ENCODE measurements at regions not wholly inside any gene's neighbourhood (a gene's known extent, or its start where the extent isn't known, plus 50 kb on each side); places are given as distances from the start of the nearest gene placed in this dataset.

GRCh38 chr2:5925604-5926003 lies 233.4 kb downstream of the SOX11 start:
- peak; percentile 47 for DNase-seq (ENCODE audit: extremely low spot score)
- H3K4me1 ChIP-seq = no peaks in the 10 kb centered on the region
- H3K9me3 ChIP-seq = peaks cover 0 to 11% (median 7%) of the 10 kb centered on the region in 4 donors
- TF ChIP-seq CTCF (IDR thresholded peaks at IDR 0.05) (no peak), POLR2A (IDR thresholded peaks at IDR 0.05; ENCODE audit: low read depth) (no peak), POLR2AphosphoS5 (IDR thresholded peaks at IDR 0.05) (no peak), EP300 (IDR thresholded peaks at IDR 0.05) (no peak)
- no peaks in the 10 kb centered on the region for H3K36me3 ChIP-seq
- H3K27ac ChIP-seq (replicated peaks in 1 of 4) = no peak overlapping the region
- H3K4me3 ChIP-seq = no peak overlapping the region
- intact Hi-C loops (cut with DNase I) = no loop called here
- whole genome bisulfite sequencing = 72% methylated on average over 4 of the region's 4 CpGs
- no peaks in the 10 kb centered on the region for H3K27me3 ChIP-seq

GRCh38 chr2:5926871-5927512 lies 234.8 kb downstream of the SOX11 start:
- H3K4me1 ChIP-seq = no peaks in the 10 kb centered on the region
- peaks cover 0 to 4% (median 0%) of the 10 kb centered on the region in 4 donors for H3K27me3 ChIP-seq
- TF ChIP-seq POLR2AphosphoS5 (IDR thresholded peaks at IDR 0.05) (no peak), EP300 (IDR thresholded peaks at IDR 0.05) (no peak), CTCF (IDR thresholded peaks at IDR 0.05) (no peak)
- peaks cover 0 to 11% (median 7%) of the 10 kb centered on the region in 4 donors for H3K9me3 ChIP-seq
- no peak overlapping the region for H3K27ac ChIP-seq (replicated peaks in 1 of 4)
- intact Hi-C loops (cut with DNase I) = no loop called here
- no peak overlapping the region for H3K4me3 ChIP-seq
- peak; percentile 55 for DNase-seq (ENCODE audit: extremely low spot score)
- WGBS = 66% methylated on average over 6 of the region's 6 CpGs
- H3K36me3 ChIP-seq = no peaks in the 10 kb centered on the region

- 59% methylated on average over 11 of the region's 25 CpGs for WGBS
- Histone ChIP-seq H3K36me3 (no peaks in the 10 kb centered on the region), H3K27me3 (peaks cover 0 to 8% (median 0%) of the 10 kb centered on the region in 4 donors), H3K4me3 (no peak overlapping the region), H3K4me1 (no peaks in the 10 kb centered on the region), H3K9me3 (peaks cover 0 to 11% (median 7%) of the 10 kb centered on the region in 4 donors), H3K27ac (replicated peaks in 1 of 4) (no peak overlapping the region)
- TF ChIP-seq POLR2AphosphoS5 (IDR thresholded peaks at IDR 0.05) = no peak
- TF ChIP-seq POLR2A (IDR thresholded peaks at IDR 0.05; ENCODE audit: low read depth) = no peak
- TF ChIP-seq CTCF (IDR thresholded peaks at IDR 0.05) = no peak
- TF ChIP-seq EP300 (IDR thresholded peaks at IDR 0.05) = no peak
- intact Hi-C loops (cut with DNase I) = no loop called here
- DNase-seq (ENCODE audit: extremely low spot score) = peak; percentile 79
Measured at GRCh38 chr2:5932556-5933469, 240.6 kb downstream of the SOX11 start.

GRCh38 chr2:5933669-5934068 lies 241.5 kb downstream of the SOX11 start:
- H3K36me3 ChIP-seq = no peaks in the 10 kb centered on the region
- no peak for TF ChIP-seq EP300 (IDR thresholded peaks at IDR 0.05)
- TF ChIP-seq POLR2A (IDR thresholded peaks at IDR 0.05; ENCODE audit: low read depth) = no peak
- no peak for TF ChIP-seq CTCF (IDR thresholded peaks at IDR 0.05)
- no peak for TF ChIP-seq POLR2AphosphoS5 (IDR thresholded peaks at IDR 0.05)
- 73% methylated on average over 3 of the region's 4 CpGs for WGBS
- DNase-seq (ENCODE audit: extremely low spot score) = peak; percentile 88
- intact Hi-C loops (cut with DNase I) = no loop called here
- no peak overlapping the region for H3K4me3 ChIP-seq
- peaks cover 0 to 11% (median 7%) of the 10 kb centered on the region in 4 donors for H3K9me3 ChIP-seq
- H3K27me3 ChIP-seq = peaks cover 0 to 8% (median 0%) of the 10 kb centered on the region in 4 donors
- H3K4me1 ChIP-seq = no peaks in the 10 kb centered on the region
- no peak overlapping the region for H3K27ac ChIP-seq (replicated peaks in 1 of 4)
